AG08396 (cell line): ENCODE measurements at regions not wholly inside any gene's neighbourhood (a gene's known extent, or its start where the extent isn't known, plus 50 kb on each side); places are given as distances from the start of the nearest gene placed in this dataset.
"Not testable (repeated sequence)": the region's sequence is repeated elsewhere in the genome, so short reads cannot be mapped to it uniquely, and the experiment has no call there.

Experiments used
- DNase-seq: peaks from one replicate; pipeline ENCODE4 v3.0.0; 2012; ENCODE audit warnings: low spot score, mixed read lengths

- DNase-seq = not testable (repeated sequence)
Measured at GRCh38 chr2:101645886-101646285, 51.6 kb upstream of the MAP4K4 start.

DNA sequence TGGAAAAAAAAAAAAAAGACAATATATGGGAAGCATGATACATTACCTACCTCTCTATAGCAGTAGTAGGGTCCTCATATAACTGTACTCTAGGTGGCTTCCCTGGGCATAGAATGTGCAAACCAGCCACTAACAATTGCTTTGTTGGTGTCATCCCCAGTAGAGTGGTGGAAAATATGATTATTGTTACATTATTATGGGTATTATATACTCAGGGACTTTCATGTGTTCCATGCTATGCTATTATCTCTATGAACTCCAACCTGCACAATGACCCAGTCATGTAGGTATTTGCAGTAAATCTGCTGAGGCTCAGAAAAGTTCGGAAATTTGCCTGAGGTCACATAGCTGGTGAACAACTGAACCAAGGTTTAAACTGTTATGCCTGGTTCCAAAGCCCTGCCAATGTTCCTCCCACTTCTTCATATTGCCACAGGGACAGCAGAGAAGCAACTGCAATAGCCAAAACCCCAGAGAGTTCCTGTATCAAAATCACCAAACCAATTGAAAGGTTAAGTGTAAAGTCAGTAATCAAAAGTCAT is 52.6 kb upstream of the MAP4K4 start:
- DNase-seq = no peak

- DNase-seq = no peak
Measured at GRCh38 chr2:101643004-101643524, 54.4 kb upstream of the MAP4K4 start.

- DNase-seq = no peak
Measured at GRCh38 chr2:101638817-101639605, 58.5 kb upstream of the MAP4K4 start.

DNA sequence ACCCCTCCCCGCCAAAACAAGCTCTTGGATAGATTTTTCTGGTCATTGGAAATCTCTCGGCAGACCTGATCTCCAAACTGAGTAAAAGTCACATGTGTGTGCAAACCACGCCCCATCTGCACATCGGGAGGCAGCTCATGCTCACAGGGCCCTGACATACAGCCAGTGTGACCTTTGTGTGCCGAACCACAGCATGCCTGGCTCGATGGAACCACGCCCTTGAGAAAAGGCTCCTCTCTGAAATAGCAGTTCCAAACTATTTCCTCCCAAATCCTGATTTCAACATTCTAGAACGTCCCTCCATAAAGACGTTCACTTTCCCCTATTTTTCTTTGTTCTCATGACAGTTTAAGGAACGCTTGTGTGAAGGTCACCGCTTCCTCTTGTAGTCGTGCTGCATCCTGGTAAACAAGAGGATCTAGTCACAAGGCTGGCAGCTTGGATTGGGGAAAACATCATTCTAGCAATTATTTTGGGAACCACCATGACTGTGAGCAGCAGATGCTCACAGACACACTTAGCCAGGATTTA is 59.3 kb upstream of the MAP4K4 start:
- DNase-seq = no peak

GRCh38 chr2:101630224-101630949 is 67.1 kb upstream of the MAP4K4 start:
- no peak for DNase-seq

- DNase-seq = no peak
Measured at GRCh38 chr2:101628030-101628392, 69.5 kb upstream of the MAP4K4 start.

DNA sequence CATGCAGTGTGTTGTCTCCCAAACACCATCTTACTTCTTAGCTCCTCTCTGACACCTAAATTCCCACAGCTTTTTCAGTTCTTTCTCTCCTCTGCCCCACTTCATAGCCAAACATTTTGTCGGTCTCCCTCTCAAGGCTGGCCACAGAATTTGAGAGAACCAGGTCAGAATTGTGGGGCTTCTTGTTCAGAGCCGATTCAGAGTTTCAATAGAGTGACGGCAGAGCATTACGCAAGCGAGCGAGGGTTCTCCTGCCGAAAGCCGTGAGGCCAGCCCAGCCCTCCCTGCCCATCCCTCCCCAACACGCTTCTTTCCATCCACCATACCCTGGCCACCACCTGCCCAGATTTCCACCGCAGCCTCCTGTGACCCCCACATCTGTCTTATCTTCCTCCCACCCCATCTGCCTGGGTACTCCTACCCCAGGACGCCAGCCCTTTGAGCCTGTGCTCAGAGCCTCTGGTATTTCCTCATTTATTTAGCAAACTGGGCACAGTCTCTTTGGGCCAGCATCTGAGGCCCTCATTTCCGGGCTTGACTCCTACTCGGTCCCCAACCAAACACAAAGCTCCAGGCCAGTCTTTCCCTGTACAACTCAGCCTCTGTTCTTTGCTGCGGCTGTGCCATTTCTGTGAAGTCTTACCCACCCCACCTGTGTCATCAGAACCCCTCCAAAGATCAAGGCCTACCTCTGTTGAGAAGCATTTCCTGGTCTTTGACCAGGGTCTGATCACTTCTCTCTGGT is 70.0 kb upstream of the MAP4K4 start:
- DNase-seq = no peak

DNA sequence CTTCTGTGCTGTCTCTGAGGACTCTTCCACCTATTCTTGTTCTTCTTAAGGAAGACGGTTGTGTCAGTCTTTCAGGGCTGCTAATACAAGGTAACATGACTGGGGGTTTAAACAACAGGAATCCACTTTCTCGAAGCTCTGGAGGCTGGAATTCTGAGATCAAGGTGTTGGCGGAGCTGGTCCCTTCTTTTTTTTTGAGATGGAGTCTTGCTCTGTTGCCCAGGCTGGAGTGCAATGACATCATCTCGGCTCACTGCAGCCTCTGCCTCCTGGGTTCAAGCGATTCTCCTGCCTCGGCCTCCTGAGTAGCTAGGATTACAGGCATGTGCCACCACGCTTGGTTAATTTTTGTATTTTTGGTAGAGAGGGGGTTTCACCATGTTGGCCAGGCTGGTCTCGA is 71.7 kb upstream of the MAP4K4 start:
- not testable (repeated sequence) for DNase-seq

GRCh38 chr2:101625387-101625786 is 72.1 kb upstream of the MAP4K4 start:
- no peak for DNase-seq

DNA sequence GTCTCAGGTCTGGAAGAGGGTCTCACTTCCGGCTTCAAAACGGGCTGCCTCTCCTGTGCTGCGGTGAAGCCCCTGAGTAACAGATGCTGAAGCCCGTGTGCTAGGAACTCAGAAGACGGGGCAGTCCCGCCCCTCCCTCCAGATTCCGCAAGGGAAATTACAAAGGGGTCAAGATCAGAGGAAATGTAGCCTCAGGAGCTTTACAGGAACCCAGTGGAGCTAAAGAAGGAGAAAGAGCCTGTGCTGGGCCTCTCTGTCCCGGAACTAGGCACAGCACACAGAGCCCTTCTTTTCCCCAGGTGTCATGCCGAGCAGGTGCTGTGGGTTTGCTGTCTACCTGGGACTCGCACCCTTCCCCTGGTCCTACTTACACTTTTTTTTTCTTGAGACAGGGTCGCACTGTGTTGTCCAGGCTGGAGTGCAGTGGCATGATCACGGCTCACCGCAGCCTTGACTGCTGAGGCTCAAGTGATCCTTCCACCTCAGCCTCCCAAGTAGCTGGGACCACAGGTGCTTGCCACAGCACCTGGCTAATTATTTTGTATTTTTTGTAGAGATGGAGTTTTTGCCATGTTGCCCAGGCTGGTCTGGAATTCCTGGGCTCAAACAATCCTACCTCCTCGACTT is 72.7 kb upstream of the MAP4K4 start:
- no peak for DNase-seq

DNA sequence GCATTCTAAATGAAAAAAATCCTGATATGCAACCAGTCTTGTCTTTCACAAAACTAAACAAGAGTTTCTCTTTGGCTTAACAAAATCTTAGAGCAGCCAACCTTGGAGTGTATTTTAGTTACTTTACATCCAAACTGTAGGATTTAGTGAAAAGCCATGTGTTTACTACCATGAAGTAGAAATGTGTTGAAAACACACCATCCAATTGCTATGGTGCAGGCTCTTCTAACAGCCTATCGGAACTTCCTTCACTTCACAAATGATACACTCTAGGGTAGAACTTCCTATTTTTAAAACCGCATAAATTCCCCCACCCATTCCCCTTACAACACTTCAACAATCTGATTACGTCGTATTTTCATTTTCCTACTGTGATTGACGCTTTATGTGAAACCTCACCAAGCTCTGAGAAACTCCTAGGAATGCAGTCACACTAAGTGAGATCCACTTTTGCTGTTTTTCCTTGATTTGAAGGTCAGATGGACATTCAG is 74.4 kb upstream of the MAP4K4 start:
- no peak for DNase-seq

GRCh38 chr2:101622210-101623030 is 75.1 kb upstream of the MAP4K4 start:
- DNase-seq = no peak

GRCh38 chr2:101619191-101619591 is 78.3 kb upstream of the MAP4K4 start:
- peak; percentile 44 for DNase-seq

DNA sequence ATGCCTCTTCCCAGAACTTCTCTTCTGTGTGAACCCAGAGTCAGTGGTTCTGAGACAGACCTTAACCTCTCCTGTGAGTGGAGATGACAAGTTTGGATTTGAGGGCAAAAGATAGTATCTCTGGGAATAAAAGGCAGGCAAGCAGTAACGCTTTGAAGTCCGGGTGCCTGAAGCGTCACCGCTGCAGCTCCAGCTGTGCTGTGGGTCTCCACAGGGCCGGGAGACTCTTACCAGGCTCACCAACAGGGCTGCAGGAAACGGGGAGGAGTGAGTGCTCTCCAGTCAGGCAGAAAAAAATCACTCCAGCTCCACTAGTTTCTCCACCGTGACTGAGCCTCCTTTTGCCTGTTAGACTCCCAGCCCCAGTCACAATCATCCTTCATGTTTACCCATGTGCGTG is 79.7 kb upstream of the MAP4K4 start:
- no peak for DNase-seq

- DNase-seq = peak; percentile 42
Measured at GRCh38 chr2:101617188-101617587, 80.3 kb upstream of the MAP4K4 start.

DNA sequence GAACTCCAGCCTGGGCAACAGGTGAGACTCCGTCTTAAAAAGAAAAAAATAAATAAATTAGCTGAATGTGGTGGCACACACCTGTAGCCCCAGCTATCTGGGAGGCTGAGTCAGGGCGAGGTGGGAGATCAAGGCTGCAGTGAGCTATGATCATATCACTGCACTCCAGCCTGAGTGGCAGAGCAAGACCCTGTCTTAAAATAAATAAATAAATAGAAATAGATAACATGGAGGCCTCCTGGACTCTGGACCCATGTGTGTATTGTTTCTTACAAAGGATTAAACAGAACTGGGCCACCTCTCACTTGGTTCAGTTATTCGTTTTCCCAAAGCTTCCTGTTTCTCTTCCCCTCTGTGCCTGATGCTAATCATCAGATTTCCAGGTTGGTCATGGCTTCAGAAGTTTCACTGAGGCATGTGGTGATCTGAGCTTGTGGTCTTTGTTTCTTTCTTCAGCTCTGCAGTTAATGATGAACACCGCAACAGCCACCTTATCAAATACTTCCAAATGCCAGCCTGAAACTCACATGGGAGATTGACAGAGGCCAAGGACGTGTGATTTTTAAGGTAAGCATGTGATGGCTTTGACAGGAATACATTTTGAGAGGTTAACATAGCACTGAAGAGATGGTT is 83.3 kb upstream of the MAP4K4 start:
- no peak for DNase-seq

DNA sequence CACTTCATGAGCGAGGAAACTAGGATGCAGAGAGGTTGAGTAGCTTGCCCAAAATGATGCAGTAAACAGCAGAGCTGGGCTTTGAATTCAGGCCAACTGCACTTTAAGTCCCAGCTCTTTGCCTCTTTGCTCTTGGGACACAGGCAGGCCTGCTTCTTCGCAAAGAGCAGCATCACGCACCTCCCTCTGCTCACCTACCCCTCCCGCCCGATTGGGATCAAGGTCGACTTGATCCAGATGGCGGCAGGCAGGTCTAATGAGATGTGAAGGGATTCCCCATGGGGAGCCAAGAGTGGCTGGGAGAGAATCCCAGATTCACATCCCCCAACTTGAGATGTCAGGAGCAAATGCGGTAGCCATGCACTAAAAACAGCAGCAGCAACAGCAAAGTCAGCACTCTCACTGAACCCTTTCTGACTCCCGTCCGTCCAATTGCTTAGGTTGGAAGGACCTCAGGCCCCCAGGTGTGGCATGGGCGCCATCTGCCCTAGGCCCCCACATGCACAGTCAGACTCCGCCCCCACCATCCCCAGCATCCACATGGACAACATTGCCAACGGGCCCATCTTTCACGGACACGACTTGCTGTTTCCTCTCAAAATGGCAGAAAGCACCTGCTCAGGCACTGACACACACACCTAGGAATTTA is 84.3 kb upstream of the MAP4K4 start:
- DNase-seq = no peak

DNA sequence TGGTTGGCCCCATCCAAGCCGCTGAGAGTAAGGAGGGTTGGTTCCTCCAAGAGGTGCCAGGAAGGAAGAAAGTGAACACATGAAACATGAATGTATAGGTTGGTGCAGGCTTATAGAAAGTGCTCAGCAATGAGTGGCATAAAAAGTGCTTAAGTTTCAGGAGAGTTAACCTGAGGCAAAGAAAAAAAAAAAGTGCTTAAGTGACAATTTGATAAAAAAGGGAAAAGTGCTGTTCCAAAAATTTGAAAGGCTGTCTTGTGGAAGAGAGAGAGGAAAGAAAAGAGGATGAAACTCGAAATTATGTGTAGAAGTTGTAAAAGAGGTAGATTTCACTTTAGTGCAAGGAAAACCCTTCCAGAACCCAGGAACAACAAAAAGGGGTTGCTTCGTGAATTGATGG is 85.5 kb upstream of the MAP4K4 start:
- DNase-seq = no peak
